Activated B cell treated with CpG ODN at 0.5 μM for 24 hours (primary cell): ENCODE measurements at regions not wholly inside any gene's neighbourhood (a gene's known extent, or its start where the extent isn't known, plus 50 kb on each side); places are given as distances from the start of the nearest gene placed in this dataset.

Source experiments
- ATAC-seq: fragments of 200-7000 bp; cut with Tn5 transposase; one replicate; pipeline ENCODE4 v1.10.0; 2021; ENCODE audit warnings: low read depth, mild to moderate bottlenecking, moderate library complexity
- CTCF ChIA-PET: fragments of 350-600 bp; sonication (Branson Sonifier 250); formaldehyde crosslinking; loops from one replicate; lab custom pipeline; 2021; ENCODE audit warnings: antibody characterized with exemption; lab: Charles Lee
- POLR2A ChIA-PET: fragments of 350-600 bp; sonication (Branson Sonifier 250); formaldehyde crosslinking; loops from one replicate; lab custom pipeline; 2021; ENCODE audit warnings: antibody characterized with exemption; lab: Charles Lee
- DNase-seq: peaks from one replicate; pipeline ENCODE4 v3.0.0; 2022
- H3K27ac Mint-ChIP-seq: one replicate; pipeline ENCODE4 v1.8.0; 2020; ENCODE audit warnings: mixed read lengths
- H3K27me3 Mint-ChIP-seq: one replicate; pipeline ENCODE4 v1.8.0; 2021; ENCODE audit warnings: mixed read lengths
- H3K36me3 Mint-ChIP-seq: one replicate; pipeline ENCODE4 v1.8.0; 2021; ENCODE audit warnings: low read depth, mixed read lengths
- H3K4me1 Mint-ChIP-seq: one replicate; pipeline ENCODE4 v1.8.0; 2021; ENCODE audit warnings: mixed read lengths
- H3K4me3 Mint-ChIP-seq: one replicate; pipeline ENCODE4 v1.8.0; 2020; ENCODE audit warnings: mild to moderate bottlenecking, mixed read lengths
- H3K9me3 Mint-ChIP-seq: one replicate; pipeline ENCODE4 v1.8.0; 2020; ENCODE audit warnings: mixed read lengths
- CTCF ChIP-seq: fragments of 200-600 bp; IDR thresholded peaks from one replicate; pipeline ENCODE4 v1.8.0; 2022; ENCODE audit warnings: antibody characterized with exemption, mild to moderate bottlenecking
- intact Hi-C: fragments of 100-400 bp; cut with micrococcal nuclease; formaldehyde crosslinking; loops from one replicate; pipeline ENCODE4 v1.15.1; 2024

- H3K4me3 Mint-ChIP-seq, result no peak overlapping the region
- no peak for ATAC-seq
- H3K36me3 Mint-ChIP-seq, result no peaks in the 10 kb centered on the region
- H3K9me3 Mint-ChIP-seq, result peaks cover 2% of the 10 kb centered on the region
- ChIA-PET CTCF (no interaction called here), POLR2A (no interaction called here)
- H3K4me1 Mint-ChIP-seq, result no peaks in the 10 kb centered on the region
- no peak for TF ChIP-seq CTCF
- no peak overlapping the region for H3K27ac Mint-ChIP-seq
- intact Hi-C loops, result no loop called here
- DNase-seq, result no peak
- no peaks in the 10 kb centered on the region for H3K27me3 Mint-ChIP-seq
Observed at GRCh38 chr18:71878226-71878625, 665.9 kb downstream of the CBLN2 start.

- no peak overlapping the region for H3K27ac Mint-ChIP-seq
- intact Hi-C loops, result no loop called here
- TF ChIP-seq CTCF, result no peak
Observed at GRCh38 chr18:71873695-71874094, 670.4 kb downstream of the CBLN2 start.

GRCh38 chr18:71865888-71866287 is 678.3 kb downstream of the CBLN2 start:
- Mint-ChIP-seq H3K9me3 (peaks cover 3% of the 10 kb centered on the region), H3K27ac (no peak overlapping the region), H3K27me3 (no peaks in the 10 kb centered on the region), H3K4me3 (no peak overlapping the region), H3K4me1 (no peaks in the 10 kb centered on the region), H3K36me3 (no peaks in the 10 kb centered on the region)
- ChIA-PET CTCF (no interaction called here), POLR2A (no interaction called here)
- ATAC-seq (no peak), DNase-seq (no peak)
- no peak for TF ChIP-seq CTCF
- intact Hi-C loops, result no loop called here

More at GRCh38 chr18:71873695-71874094, 670.4 kb downstream of the CBLN2 start:
- CTCF ChIA-PET, result no interaction called here
- no peak for DNase-seq
- Mint-ChIP-seq H3K27me3 (no peaks in the 10 kb centered on the region), H3K36me3 (no peaks in the 10 kb centered on the region), H3K4me3 (no peak overlapping the region), H3K9me3 (no peaks in the 10 kb centered on the region), H3K4me1 (no peaks in the 10 kb centered on the region)
- POLR2A ChIA-PET, result no interaction called here
- no peak for ATAC-seq

GRCh38 chr18:71850602-71851001 is 693.5 kb downstream of the CBLN2 start:
- no peak for ATAC-seq
- ChIA-PET CTCF (no interaction called here), POLR2A (no interaction called here)
- no peak for DNase-seq
- H3K4me3 Mint-ChIP-seq, result no peak overlapping the region
- H3K27ac Mint-ChIP-seq, result no peak overlapping the region
- no peaks in the 10 kb centered on the region for H3K27me3 Mint-ChIP-seq
- no peaks in the 10 kb centered on the region for H3K36me3 Mint-ChIP-seq
- intact Hi-C loops, result no loop called here
- peaks cover 27% of the 10 kb centered on the region for H3K9me3 Mint-ChIP-seq
- no peak for TF ChIP-seq CTCF
- no peaks in the 10 kb centered on the region for H3K4me1 Mint-ChIP-seq

- ChIA-PET POLR2A (no interaction called here), CTCF (no interaction called here)
- H3K27ac Mint-ChIP-seq, result no peak overlapping the region
- no peak overlapping the region for H3K4me3 Mint-ChIP-seq
- H3K36me3 Mint-ChIP-seq, result no peaks in the 10 kb centered on the region
- no peaks in the 10 kb centered on the region for H3K4me1 Mint-ChIP-seq
- DNase-seq (no peak), ATAC-seq (no peak)
- H3K27me3 Mint-ChIP-seq, result no peaks in the 10 kb centered on the region
- H3K9me3 Mint-ChIP-seq, result peaks cover 27% of the 10 kb centered on the region
- TF ChIP-seq CTCF, result no peak
- intact Hi-C loops, result no loop called here
Observed at GRCh38 chr18:71849407-71849806, 694.7 kb downstream of the CBLN2 start.
